ENCODE measurements at regions not wholly inside any gene's neighbourhood (a gene's known extent, or its start where the extent isn't known, plus 50 kb on each side); places are given as distances from the start of the nearest gene placed in this dataset.

DNA sequence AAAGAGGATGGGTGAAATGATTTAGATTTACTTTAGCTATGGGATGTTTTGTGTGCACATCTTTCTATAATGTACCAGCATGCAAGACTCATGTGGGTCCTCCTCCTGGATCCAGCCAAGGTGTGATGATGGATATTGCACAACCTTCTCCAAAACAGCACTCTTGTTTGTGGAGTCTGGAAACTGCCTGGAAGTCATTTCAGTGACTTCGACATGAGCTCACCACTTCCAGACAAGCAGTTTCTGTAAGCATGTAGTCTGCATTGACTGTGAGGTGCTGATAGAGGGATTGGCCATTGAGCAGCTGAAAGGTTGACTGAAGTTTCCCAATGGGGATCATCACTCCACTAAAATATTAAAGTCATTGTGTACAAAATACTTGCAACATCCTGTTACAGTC lies 154.0 kb downstream of the TRIB2 start:
- H3K4me1 Mint-ChIP-seq (ENCODE audit: unreplicated experiment), result no peaks in the 10 kb centered on the region
- H3K27ac Mint-ChIP-seq (ENCODE audit: unreplicated experiment), result no peak overlapping the region
- H3K36me3 Mint-ChIP-seq (ENCODE audit: low read depth, unreplicated experiment), result no peaks in the 10 kb centered on the region
- no peaks in the 10 kb centered on the region for H3K9me3 Mint-ChIP-seq (ENCODE audit: unreplicated experiment)
- no peak overlapping the region for H3K4me3 Mint-ChIP-seq (ENCODE audit: unreplicated experiment)
- no peak for TF ChIP-seq CTCF (IDR thresholded peaks at IDR 0.05; ENCODE audit: unreplicated experiment)
- H3K27me3 Mint-ChIP-seq (ENCODE audit: unreplicated experiment), result no peaks in the 10 kb centered on the region
- DNase-seq (ENCODE audit: low spot score), result no peak

GRCh38 chr2:12871694-12872315 lies 155.1 kb downstream of the TRIB2 start:
- Mint-ChIP-seq H3K9me3 (ENCODE audit: unreplicated experiment) (no peaks in the 10 kb centered on the region), H3K27ac (ENCODE audit: unreplicated experiment) (no peak overlapping the region), H3K36me3 (ENCODE audit: low read depth, unreplicated experiment) (no peaks in the 10 kb centered on the region), H3K27me3 (ENCODE audit: unreplicated experiment) (no peaks in the 10 kb centered on the region), H3K4me3 (ENCODE audit: unreplicated experiment) (no peak overlapping the region), H3K4me1 (ENCODE audit: unreplicated experiment) (no peaks in the 10 kb centered on the region)
- no peak for TF ChIP-seq CTCF (IDR thresholded peaks at IDR 0.05; ENCODE audit: unreplicated experiment)
- no peak for DNase-seq (ENCODE audit: low spot score)

- no peaks in the 10 kb centered on the region for H3K27me3 Mint-ChIP-seq (ENCODE audit: unreplicated experiment)
- no peak for TF ChIP-seq CTCF (IDR thresholded peaks at IDR 0.05; ENCODE audit: unreplicated experiment)
- DNase-seq (ENCODE audit: low spot score), result no peak
- H3K36me3 Mint-ChIP-seq (ENCODE audit: low read depth, unreplicated experiment), result no peaks in the 10 kb centered on the region
- no peak overlapping the region for H3K27ac Mint-ChIP-seq (ENCODE audit: unreplicated experiment)
- no peaks in the 10 kb centered on the region for H3K4me1 Mint-ChIP-seq (ENCODE audit: unreplicated experiment)
- H3K9me3 Mint-ChIP-seq (ENCODE audit: unreplicated experiment), result no peaks in the 10 kb centered on the region
- H3K4me3 Mint-ChIP-seq (ENCODE audit: unreplicated experiment), result no peak overlapping the region
These were observed 161.0 kb downstream of the TRIB2 start for GRCh38 chr2:12877761-12878160.

DNA sequence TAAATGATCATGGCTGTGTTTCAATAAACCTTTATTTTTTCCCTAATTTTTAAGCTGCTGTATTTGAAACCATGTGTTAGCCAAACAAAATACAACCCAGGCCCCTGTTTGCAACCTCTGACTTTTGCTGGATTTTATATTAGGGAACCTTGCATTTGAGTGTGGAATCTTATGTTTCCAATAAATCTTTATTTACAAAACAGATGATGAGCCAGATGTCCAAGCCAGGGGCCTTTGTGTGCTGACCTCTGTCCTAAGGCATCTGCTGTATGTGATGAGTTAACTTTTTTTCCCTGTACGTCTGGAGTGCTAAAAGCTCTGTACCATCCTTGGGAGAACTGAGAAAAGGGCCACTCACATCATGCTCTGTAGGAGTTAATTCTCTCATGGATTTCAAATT lies 162.9 kb downstream of the TRIB2 start:
- no peaks in the 10 kb centered on the region for H3K9me3 Mint-ChIP-seq (ENCODE audit: unreplicated experiment)

More for the DNA sequence above, 162.9 kb downstream of the TRIB2 start:
- H3K36me3 Mint-ChIP-seq (ENCODE audit: low read depth, unreplicated experiment), result no peaks in the 10 kb centered on the region
- peaks cover 3% of the 10 kb centered on the region for H3K4me1 Mint-ChIP-seq (ENCODE audit: unreplicated experiment)
- no peak for TF ChIP-seq CTCF (IDR thresholded peaks at IDR 0.05; ENCODE audit: unreplicated experiment)
- no peak overlapping the region for H3K4me3 Mint-ChIP-seq (ENCODE audit: unreplicated experiment)
- H3K27ac Mint-ChIP-seq (ENCODE audit: unreplicated experiment), result no peak overlapping the region
- DNase-seq (ENCODE audit: low spot score), result no peak
- no peaks in the 10 kb centered on the region for H3K27me3 Mint-ChIP-seq (ENCODE audit: unreplicated experiment)
